Tibial nerve (tissue), 4 donors: ENCODE measurements at regions not wholly inside any gene's neighbourhood (a gene's known extent, or its start where the extent isn't known, plus 50 kb on each side); places are given as distances from the start of the nearest gene placed in this dataset.

Experiments used
- DNase-seq, 2 donors: peaks; one replicate each; pipeline ENCODE4 v3.0.0-alpha.2; 2019; ENCODE audit warnings: low spot score in 2 of 2
- H3K27ac ChIP-seq, 4 donors: fragments of 200-600 bp; sonication (generic) in 3 of 4; one replicate each; pipeline ENCODE4 v1.5.1; 2017 to 2019; ENCODE audit warnings: mild to moderate bottlenecking in 1 of 4
- H3K27me3 ChIP-seq, 2 donors: fragments of 200-600 bp; sonication (generic) in 1 of 2; one replicate each; pipeline versions ENCODE4 v1.5.1 to v1.6.0; 2017 to 2019
- H3K36me3 ChIP-seq, 3 donors: fragments of 200-600 bp; sonication (generic); one replicate each; pipeline ENCODE4 v1.5.1; 2018 to 2019
- H3K4me1 ChIP-seq, 4 donors: fragments of 200-600 bp; sonication (generic) in 3 of 4; one replicate each; pipeline ENCODE4 v1.5.1; 2017 to 2019
- H3K4me3 ChIP-seq, 4 donors: fragments of 200-600 bp; sonication (generic) in 3 of 4; one replicate each; pipeline ENCODE4 v1.5.1; 2017 to 2019; ENCODE audit warnings: mild to moderate bottlenecking in 1 of 4, moderate library complexity in 1 of 4
- H3K9me3 ChIP-seq, 4 donors: fragments of 200-600 bp; sonication (generic) in 3 of 4; one replicate each; pipeline ENCODE4 v1.5.1; 2017 to 2019
- EP300 ChIP-seq, 2 donors: sonication (generic); formaldehyde crosslinking; IDR thresholded peaks; one replicate each; pipeline ENCODE4 v1.6.1; 2017; ENCODE audit warnings: antibody characterized with exemption in 2 of 2, mild to moderate bottlenecking in 1 of 2
- POLR2A ChIP-seq, 2 donors: fragments of 450-650 bp; IDR thresholded peaks; one replicate each; pipeline ENCODE4 v1.6.1; 2017; ENCODE audit warnings: antibody characterized with exemption in 2 of 2, mild to moderate bottlenecking in 2 of 2, moderate library complexity in 2 of 2
- WGBS, 2 donors: methylation state at CpG; one replicate each; pipeline ENCODE4 v1.1.5; 2018; 5-methylcytosine and 5-hydroxymethylcytosine counted together
- TF ChIP-seq, protein P1 (sequence below), 5 experiments: fragments of 200-600 bp in 3 of 5; fragments of 450-650 bp in 2 of 5; sonication (generic) in 3 of 5; IDR thresholded peaks; one replicate each; pipeline ENCODE4 v1.5.1; 2016 to 2019; ENCODE audit warnings: antibody characterized with exemption in 5 of 5, mild to moderate bottlenecking in 3 of 5, moderate library complexity in 2 of 5

DNA sequence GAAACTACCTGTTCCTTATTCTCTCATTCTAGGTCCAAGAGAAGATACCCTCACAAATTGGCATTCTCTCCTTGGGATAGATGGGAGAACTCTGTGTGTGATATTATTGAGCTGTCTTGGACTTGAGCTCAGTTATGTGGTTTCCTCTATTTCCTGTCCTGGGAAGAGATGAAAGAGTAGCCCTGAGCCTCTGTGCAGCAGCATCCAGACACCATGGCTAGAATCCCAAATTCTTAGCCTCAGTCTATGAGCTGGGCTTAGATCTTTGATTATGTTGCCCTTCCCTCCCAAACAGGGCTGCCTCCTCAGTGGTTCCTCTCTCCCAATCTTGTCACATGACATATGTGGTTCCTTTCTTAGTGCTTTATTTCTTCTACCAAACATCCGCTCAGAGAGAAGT lies 290.7 kb downstream of the SPRY2 start:
- H3K27ac ChIP-seq, result no peak overlapping the region
- H3K9me3 ChIP-seq, result no peaks in the 10 kb centered on the region
- H3K27me3 ChIP-seq, result no peaks in the 10 kb centered on the region
- H3K4me1 ChIP-seq, result peaks cover 0 to 26% (median 11%) of the 10 kb centered on the region in 4 donors
- no peaks in the 10 kb centered on the region for H3K36me3 ChIP-seq
- 86 to 95% methylated on average over 1 of the region's 1 CpG for WGBS, 2 donors
- TF ChIP-seq POLR2A (IDR thresholded peaks at IDR 0.05), result no peak
- TF ChIP-seq, protein P1, sequence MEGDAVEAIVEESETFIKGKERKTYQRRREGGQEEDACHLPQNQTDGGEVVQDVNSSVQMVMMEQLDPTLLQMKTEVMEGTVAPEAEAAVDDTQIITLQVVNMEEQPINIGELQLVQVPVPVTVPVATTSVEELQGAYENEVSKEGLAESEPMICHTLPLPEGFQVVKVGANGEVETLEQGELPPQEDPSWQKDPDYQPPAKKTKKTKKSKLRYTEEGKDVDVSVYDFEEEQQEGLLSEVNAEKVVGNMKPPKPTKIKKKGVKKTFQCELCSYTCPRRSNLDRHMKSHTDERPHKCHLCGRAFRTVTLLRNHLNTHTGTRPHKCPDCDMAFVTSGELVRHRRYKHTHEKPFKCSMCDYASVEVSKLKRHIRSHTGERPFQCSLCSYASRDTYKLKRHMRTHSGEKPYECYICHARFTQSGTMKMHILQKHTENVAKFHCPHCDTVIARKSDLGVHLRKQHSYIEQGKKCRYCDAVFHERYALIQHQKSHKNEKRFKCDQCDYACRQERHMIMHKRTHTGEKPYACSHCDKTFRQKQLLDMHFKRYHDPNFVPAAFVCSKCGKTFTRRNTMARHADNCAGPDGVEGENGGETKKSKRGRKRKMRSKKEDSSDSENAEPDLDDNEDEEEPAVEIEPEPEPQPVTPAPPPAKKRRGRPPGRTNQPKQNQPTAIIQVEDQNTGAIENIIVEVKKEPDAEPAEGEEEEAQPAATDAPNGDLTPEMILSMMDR (IDR thresholded peaks at IDR 0.05), result no peak
- no peak for TF ChIP-seq EP300 (IDR thresholded peaks at IDR 0.05)
- no peak overlapping the region for H3K4me3 ChIP-seq
- DNase-seq, result no peak

DNA sequence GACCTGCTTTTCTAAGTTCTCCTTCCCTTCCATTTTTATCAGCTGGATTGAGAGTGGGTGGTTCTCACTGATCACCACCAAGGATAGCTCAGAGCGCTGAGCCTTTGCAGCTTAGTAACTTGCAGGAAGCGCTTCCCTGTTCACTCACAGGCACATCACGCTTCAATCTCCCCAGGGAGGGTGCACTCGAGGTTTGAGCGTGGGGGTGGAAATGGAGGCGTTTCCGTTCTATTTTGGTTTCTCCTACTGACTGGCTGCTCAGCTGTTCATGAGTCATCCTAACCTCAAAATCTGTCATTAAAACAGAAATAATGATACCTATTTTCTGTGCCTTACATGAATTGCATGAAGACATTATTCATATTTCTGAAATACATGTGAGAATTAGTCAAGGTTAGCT lies 292.1 kb downstream of the SPRY2 start:
- peak; percentile 70 to 87 for DNase-seq
- H3K36me3 ChIP-seq, result no peaks in the 10 kb centered on the region
- WGBS, 2 donors, result 7 to 10% methylated on average over 7 of the region's 7 CpGs
- no peaks in the 10 kb centered on the region for H3K9me3 ChIP-seq
- H3K27me3 ChIP-seq, result no peaks in the 10 kb centered on the region
- no peak for TF ChIP-seq POLR2A (IDR thresholded peaks at IDR 0.05)
- TF ChIP-seq EP300 (IDR thresholded peaks at IDR 0.05), result peak; percentile 64 to 85
- TF ChIP-seq, protein P1 (IDR thresholded peaks at IDR 0.05), result no peak
- H3K4me3 ChIP-seq, result no peak overlapping the region
- peaks cover 0 to 26% (median 11%) of the 10 kb centered on the region in 4 donors for H3K4me1 ChIP-seq
- peak overlapping the region in 2 of 4 donors; percentile 42 to 67 for H3K27ac ChIP-seq

DNA sequence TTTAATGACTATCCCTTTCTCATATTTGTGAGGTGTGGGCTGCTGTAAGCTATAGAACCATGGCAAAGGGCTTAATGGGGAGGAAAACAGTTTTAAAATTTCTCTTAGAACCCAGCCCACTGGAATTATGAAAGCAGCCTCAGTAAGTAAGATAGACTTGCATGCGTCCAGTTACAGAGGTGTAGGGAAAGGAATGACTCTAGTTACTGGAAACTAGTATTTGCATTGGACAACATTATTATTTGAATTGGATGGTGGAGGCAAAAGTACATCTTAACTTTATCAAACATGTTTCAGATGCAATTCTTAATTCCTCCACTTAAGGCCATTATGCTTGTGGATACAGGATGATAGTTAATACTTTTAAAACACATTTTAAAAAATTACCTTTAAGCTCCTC lies 292.9 kb downstream of the SPRY2 start:
- Histone ChIP-seq H3K36me3 (no peaks in the 10 kb centered on the region), H3K27me3 (no peaks in the 10 kb centered on the region), H3K4me1 (peaks cover 0 to 26% (median 11%) of the 10 kb centered on the region in 4 donors), H3K4me3 (no peak overlapping the region), H3K27ac (peak overlapping the region in 1 of 4 donors; percentile 67), H3K9me3 (no peaks in the 10 kb centered on the region)
- DNase-seq, result no peak
- TF ChIP-seq, protein P1 (IDR thresholded peaks at IDR 0.05), result no peak
- TF ChIP-seq EP300 (IDR thresholded peaks at IDR 0.05) (no peak), POLR2A (IDR thresholded peaks at IDR 0.05) (no peak)
- 47 to 66% methylated on average over 1 of the region's 1 CpG for WGBS, 2 donors

DNA sequence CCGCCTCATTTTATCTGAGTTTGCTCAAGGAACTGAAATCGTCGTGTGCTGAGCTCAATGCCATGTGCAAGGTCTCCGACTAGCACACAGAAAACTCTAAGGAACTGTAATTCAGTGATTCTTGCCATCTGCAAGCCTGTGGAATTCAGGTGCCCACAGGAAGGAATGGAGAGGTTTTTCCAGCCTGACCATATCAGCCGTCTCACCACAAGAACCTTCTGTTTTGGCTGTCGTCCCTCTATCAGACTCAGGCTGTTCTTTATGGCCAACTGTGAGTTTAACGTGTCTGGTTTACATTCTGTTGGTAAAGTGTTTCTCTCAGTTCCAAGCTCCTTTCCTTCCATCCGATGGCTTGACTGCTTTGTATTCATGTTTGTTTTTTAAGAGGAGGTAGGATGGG lies 293.5 kb downstream of the SPRY2 start:
- Histone ChIP-seq H3K27me3 (no peaks in the 10 kb centered on the region), H3K27ac (peak overlapping the region in 1 of 4 donors; percentile 52), H3K9me3 (no peaks in the 10 kb centered on the region), H3K4me3 (no peak overlapping the region), H3K36me3 (no peaks in the 10 kb centered on the region), H3K4me1 (peaks cover 0 to 26% (median 11%) of the 10 kb centered on the region in 4 donors)
- 54% methylated on average over 8 of the region's 8 CpGs for WGBS, 2 donors
- DNase-seq, result no peak
- TF ChIP-seq POLR2A (IDR thresholded peaks at IDR 0.05) (no peak), EP300 (IDR thresholded peaks at IDR 0.05) (no peak)
- TF ChIP-seq, protein P1 (IDR thresholded peaks at IDR 0.05), result no peak

DNA sequence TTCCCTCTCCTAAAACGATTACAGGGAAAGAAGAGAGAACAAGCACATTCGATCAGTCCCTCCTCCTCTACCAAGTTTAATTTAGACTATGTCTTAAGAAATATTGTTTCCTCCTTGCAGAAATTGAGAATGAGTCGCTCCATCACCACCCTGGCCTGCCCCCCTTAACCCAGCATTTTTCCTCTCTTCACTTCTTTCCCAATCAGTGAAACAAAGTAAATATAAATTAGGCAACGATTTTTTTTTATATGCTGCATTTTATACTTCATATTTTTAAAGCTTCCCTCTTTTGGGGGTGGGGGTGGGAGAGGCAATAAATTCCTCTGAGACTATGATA lies 300.0 kb downstream of the SPRY2 start:
- H3K9me3 ChIP-seq, result no peaks in the 10 kb centered on the region
- no peaks in the 10 kb centered on the region for H3K36me3 ChIP-seq
- H3K27ac ChIP-seq, result no peak overlapping the region
- no peaks in the 10 kb centered on the region for H3K27me3 ChIP-seq
- no peak for DNase-seq
- WGBS, 2 donors, result 30 to 33% methylated on average over 4 of the region's 4 CpGs
- TF ChIP-seq, protein P1 (IDR thresholded peaks at IDR 0.05), result no peak
- TF ChIP-seq EP300 (IDR thresholded peaks at IDR 0.05), result no peak
- H3K4me3 ChIP-seq, result no peak overlapping the region
- peaks cover 0 to 27% (median 9%) of the 10 kb centered on the region in 4 donors for H3K4me1 ChIP-seq
